ENCODE measurements at regions not wholly inside any gene's neighbourhood (a gene's known extent, or its start where the extent isn't known, plus 50 kb on each side); places are given as distances from the start of the nearest gene placed in this dataset.

DNA sequence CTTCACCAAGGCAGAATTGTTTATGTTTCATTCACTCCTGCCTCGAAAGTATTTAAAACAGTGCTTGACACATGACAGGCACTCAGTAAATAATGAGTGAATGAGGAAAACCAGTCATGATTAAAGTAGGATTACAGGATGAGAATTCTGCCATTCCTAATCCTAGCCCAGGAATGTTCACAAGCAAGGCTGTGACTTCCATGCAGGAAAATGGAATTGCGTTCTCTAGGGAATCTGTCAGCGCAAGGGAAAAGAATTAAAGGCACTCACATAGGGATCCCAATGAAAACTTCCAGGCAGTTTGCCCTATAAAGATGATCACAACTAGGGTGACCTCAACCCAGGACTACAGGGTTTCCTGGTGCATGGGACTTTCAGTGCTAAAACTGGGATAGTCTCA, 143.4 kb downstream of the CYSLTR2 start:
- ChIA-PET CTCF (no interaction called here), POLR2A (ENCODE audit: low non-redundant PET) (no interaction called here)
- Histone ChIP-seq H3K4me3 (ENCODE audit: low read depth, low read length, poor library complexity, severe bottlenecking) (no peak overlapping the region), H3K4me1 (ENCODE audit: insufficient read depth, low read length, poor library complexity, severe bottlenecking) (no peaks in the 10 kb centered on the region), H3K9me3 (ENCODE audit: low read depth, low read length, poor library complexity, severe bottlenecking) (no peaks in the 10 kb centered on the region), H3K36me3 (ENCODE audit: insufficient read depth, low read length, poor library complexity, severe bottlenecking) (no peaks in the 10 kb centered on the region), H3K27me3 (replicated peaks; ENCODE audit: insufficient read depth, low read depth, low read length, poor library complexity) (no peaks in the 10 kb centered on the region), H3K27ac (ENCODE audit: low read depth, low read length, poor library complexity, severe bottlenecking) (no peak overlapping the region)
- DNase-seq (ENCODE audit: low spot score): no peak
- TF ChIP-seq, protein P1, sequence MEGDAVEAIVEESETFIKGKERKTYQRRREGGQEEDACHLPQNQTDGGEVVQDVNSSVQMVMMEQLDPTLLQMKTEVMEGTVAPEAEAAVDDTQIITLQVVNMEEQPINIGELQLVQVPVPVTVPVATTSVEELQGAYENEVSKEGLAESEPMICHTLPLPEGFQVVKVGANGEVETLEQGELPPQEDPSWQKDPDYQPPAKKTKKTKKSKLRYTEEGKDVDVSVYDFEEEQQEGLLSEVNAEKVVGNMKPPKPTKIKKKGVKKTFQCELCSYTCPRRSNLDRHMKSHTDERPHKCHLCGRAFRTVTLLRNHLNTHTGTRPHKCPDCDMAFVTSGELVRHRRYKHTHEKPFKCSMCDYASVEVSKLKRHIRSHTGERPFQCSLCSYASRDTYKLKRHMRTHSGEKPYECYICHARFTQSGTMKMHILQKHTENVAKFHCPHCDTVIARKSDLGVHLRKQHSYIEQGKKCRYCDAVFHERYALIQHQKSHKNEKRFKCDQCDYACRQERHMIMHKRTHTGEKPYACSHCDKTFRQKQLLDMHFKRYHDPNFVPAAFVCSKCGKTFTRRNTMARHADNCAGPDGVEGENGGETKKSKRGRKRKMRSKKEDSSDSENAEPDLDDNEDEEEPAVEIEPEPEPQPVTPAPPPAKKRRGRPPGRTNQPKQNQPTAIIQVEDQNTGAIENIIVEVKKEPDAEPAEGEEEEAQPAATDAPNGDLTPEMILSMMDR (conservative IDR thresholded peaks at IDR 0.05; ENCODE audit: low read depth, low read length): no peak
- no peak for TF ChIP-seq EZH2 (IDR thresholded peaks at IDR 0.05; ENCODE audit: borderline replicate concordance, low read depth, low read length, poor library complexity, severe bottlenecking)
- no TSS peak for BruUV-seq (replicated peaks)
- intact Hi-C loops (cut with micrococcal nuclease; ENCODE audit: unreplicated experiment): no loop called here

DNA sequence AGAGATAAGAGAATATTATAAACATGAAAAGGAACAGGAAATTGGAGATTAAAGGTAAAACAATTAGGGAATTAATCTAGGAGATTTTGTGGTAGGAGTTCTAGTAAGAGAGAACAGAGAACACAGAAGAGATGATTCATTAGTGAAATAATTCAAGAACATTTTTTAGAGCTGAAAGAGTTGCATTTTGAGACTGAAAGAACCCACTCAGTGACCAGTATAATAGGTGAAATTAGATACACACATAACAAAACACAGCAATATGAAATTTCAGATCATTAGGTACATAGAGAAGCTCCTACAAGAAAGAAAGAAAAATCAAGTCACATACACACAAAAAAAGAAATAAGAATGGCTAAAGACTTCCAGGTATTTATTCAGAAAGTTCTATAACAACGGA, 144.0 kb downstream of the CYSLTR2 start:
- intact Hi-C loops (cut with micrococcal nuclease; ENCODE audit: unreplicated experiment): no loop called here
- TF ChIP-seq, protein P1 (conservative IDR thresholded peaks at IDR 0.05; ENCODE audit: low read depth, low read length): no peak
- TF ChIP-seq EZH2 (IDR thresholded peaks at IDR 0.05; ENCODE audit: borderline replicate concordance, low read depth, low read length, poor library complexity, severe bottlenecking): no peak

DNA sequence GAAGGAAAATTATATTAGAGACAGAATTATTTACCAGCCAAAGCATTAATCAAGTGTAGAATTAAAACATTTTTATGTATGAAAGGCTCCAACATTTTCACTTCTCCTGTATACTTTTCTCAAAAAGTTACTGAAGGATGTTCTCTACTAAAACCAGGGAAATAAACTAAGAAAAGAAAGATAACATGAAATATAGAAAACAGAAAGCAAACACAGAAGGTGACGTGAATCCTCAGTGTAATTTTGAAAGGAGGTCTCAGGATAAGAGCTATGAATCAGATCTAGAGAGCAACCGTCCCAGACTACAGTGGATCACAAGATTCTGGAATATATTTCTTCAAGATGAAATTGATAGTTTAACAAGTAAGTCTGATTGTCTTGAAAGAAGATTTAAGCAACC, 144.5 kb downstream of the CYSLTR2 start:
- CTCF ChIA-PET: no interaction called here
- POLR2A ChIA-PET (ENCODE audit: low non-redundant PET): no interaction called here
- TF ChIP-seq EZH2 (IDR thresholded peaks at IDR 0.05; ENCODE audit: borderline replicate concordance, low read depth, low read length, poor library complexity, severe bottlenecking): no peak
- TF ChIP-seq, protein P1 (conservative IDR thresholded peaks at IDR 0.05; ENCODE audit: low read depth, low read length): no peak
- intact Hi-C loops (cut with micrococcal nuclease; ENCODE audit: unreplicated experiment): no loop called here
- H3K36me3 ChIP-seq (ENCODE audit: insufficient read depth, low read length, poor library complexity, severe bottlenecking): no peaks in the 10 kb centered on the region
- H3K27me3 ChIP-seq (replicated peaks; ENCODE audit: insufficient read depth, low read depth, low read length, poor library complexity): no peaks in the 10 kb centered on the region
- no peak for DNase-seq (ENCODE audit: low spot score)
- no peaks in the 10 kb centered on the region for H3K9me3 ChIP-seq (ENCODE audit: low read depth, low read length, poor library complexity, severe bottlenecking)
- H3K4me1 ChIP-seq (ENCODE audit: insufficient read depth, low read length, poor library complexity, severe bottlenecking): no peaks in the 10 kb centered on the region
- no TSS peak for BruUV-seq (replicated peaks)
- no peak overlapping the region for H3K4me3 ChIP-seq (ENCODE audit: low read depth, low read length, poor library complexity, severe bottlenecking)
- no peak overlapping the region for H3K27ac ChIP-seq (ENCODE audit: low read depth, low read length, poor library complexity, severe bottlenecking)

More for the DNA sequence above, 144.0 kb downstream of the CYSLTR2 start:
- H3K27me3 ChIP-seq (replicated peaks; ENCODE audit: insufficient read depth, low read depth, low read length, poor library complexity): no peaks in the 10 kb centered on the region
- POLR2A ChIA-PET (ENCODE audit: low non-redundant PET): no interaction called here
- no peak for DNase-seq (ENCODE audit: low spot score)
- CTCF ChIA-PET: no interaction called here
- no peak overlapping the region for H3K27ac ChIP-seq (ENCODE audit: low read depth, low read length, poor library complexity, severe bottlenecking)
- no peaks in the 10 kb centered on the region for H3K9me3 ChIP-seq (ENCODE audit: low read depth, low read length, poor library complexity, severe bottlenecking)
- no peak overlapping the region for H3K4me3 ChIP-seq (ENCODE audit: low read depth, low read length, poor library complexity, severe bottlenecking)
- H3K36me3 ChIP-seq (ENCODE audit: insufficient read depth, low read length, poor library complexity, severe bottlenecking): no peaks in the 10 kb centered on the region
- H3K4me1 ChIP-seq (ENCODE audit: insufficient read depth, low read length, poor library complexity, severe bottlenecking): no peaks in the 10 kb centered on the region
- no TSS peak for BruUV-seq (replicated peaks)
